Stimulated activated effector memory CD8-positive, alpha-beta T cell treated with anti-CD3 and anti-CD28 coated beads, Interleukin-12 subunit alpha, Interleukin-12 subunit beta, amount 100 ng/mL, for 72 hours (primary cell): ENCODE measurements at regions not wholly inside any gene's neighbourhood (a gene's known extent, or its start where the extent isn't known, plus 50 kb on each side); places are given as distances from the start of the nearest gene placed in this dataset.
"Not testable (repeated sequence)": the region's sequence is repeated elsewhere in the genome, so short reads cannot be mapped to it uniquely, and the experiment has no call there.

ENCODE experiments used
- ATAC-seq: fragments of 150-1000 bp; cut with Tn5 transposase; 2 replicates; pipeline ENCODE4 v1.10.0; 2021
- DNase-seq, 2 donors: peaks; one replicate each; pipeline ENCODE4 v3.0.0; 2021 to 2022; ENCODE audit warnings: low spot score in 2 of 2
- H3K27ac Mint-ChIP-seq: one replicate; pipeline ENCODE4 v1.8.0; 2022; ENCODE audit warnings: mild to moderate bottlenecking, mixed read lengths
- H3K36me3 Mint-ChIP-seq: one replicate; pipeline ENCODE4 v1.8.0; 2022; ENCODE audit warnings: mild to moderate bottlenecking, mixed read lengths
- H3K4me1 Mint-ChIP-seq: one replicate; pipeline ENCODE4 v1.8.0; 2022; ENCODE audit warnings: mixed read lengths
- H3K4me3 Mint-ChIP-seq: one replicate; pipeline ENCODE4 v1.8.0; 2022; ENCODE audit warnings: mild to moderate bottlenecking, mixed read lengths
- H3K9me3 Mint-ChIP-seq: one replicate; pipeline ENCODE4 v1.8.0; 2022; ENCODE audit warnings: mixed read lengths

DNA sequence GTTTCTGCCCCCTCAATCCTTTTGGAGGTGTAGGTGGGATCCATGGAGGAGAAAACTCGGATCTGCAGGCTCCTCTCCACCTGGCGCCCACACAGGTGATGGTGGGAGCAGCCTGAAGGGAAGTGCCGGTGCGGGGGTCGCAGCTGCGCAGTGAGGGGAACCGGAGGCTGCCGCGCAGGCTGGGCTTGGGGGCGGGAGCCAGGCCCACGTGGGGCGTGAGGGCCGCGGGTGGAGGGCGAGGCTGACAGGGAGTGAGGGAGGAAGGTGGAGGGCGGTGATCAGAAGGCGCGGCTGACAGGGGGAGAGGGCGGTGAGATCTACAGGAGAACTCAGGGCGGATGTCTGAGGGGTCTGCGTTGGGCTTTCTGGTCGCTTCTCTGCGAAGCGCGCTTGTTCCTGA lies 414.7 kb upstream of the NPAP1 start:
- not testable (repeated sequence) for H3K9me3 Mint-ChIP-seq, H3K27ac Mint-ChIP-seq, H3K4me1 Mint-ChIP-seq, DNase-seq, ATAC-seq, H3K36me3 Mint-ChIP-seq, H3K4me3 Mint-ChIP-seq

DNA sequence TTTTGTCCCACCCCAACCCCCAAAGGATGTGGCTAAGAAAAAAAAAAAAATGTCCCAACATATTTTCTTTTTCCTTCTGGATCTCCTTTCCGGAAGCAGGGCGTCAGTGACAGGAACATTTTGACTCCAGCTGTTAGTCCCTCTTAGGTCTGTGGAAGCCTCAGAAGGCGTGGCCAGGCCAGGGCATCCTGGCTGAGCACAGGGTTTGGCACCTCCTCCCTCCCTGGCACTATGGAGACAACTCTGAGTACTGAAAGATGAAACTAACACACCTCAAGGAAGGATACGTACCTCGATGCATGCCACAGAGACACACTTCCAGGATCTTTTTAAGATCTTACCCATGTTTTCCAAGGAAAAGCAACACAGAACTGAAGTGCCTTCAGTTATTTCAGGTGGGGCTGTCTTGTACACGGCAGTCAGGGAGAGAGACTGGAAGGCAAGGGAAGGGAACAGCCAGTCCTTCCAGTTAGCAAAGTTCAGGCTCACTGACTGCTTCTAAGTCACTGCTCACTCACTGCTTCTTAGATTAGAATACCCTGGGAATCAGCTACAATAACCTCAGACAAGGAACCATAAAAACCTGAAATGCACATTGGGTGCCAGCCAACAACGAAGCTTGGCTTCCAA lies 406.9 kb upstream of the NPAP1 start:
- H3K9me3 Mint-ChIP-seq, DNase-seq, ATAC-seq, H3K27ac Mint-ChIP-seq, H3K4me1 Mint-ChIP-seq, H3K36me3 Mint-ChIP-seq, H3K4me3 Mint-ChIP-seq: not testable (repeated sequence)

DNA sequence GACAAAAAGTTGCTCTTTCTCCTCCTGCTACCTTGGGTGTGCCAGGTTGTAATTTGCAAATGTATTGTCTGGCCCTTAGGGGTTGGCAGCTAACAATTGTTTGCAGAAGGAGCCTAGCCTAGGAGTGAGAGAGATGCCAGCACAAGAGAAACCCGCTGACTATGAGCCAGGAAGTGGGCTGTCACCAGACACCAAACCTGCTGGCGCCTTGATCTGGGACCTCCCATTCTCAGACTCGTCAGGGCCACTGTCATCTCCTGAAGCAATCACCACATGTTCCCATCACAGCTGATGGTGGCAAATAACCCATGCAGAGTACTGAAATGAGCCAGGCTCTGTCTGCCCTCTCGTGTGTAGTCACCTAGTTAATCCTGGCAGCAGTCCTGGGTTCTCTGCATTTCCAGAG lies 406.4 kb upstream of the NPAP1 start:
- Mint-ChIP-seq H3K27ac (no peak overlapping the region), H3K36me3 (no peaks in the 10 kb centered on the region), H3K4me3 (no peak overlapping the region), H3K9me3 (peaks cover 10% of the 10 kb centered on the region), H3K4me1 (no peaks in the 10 kb centered on the region)
- no peak for DNase-seq
- ATAC-seq: no peak

DNA sequence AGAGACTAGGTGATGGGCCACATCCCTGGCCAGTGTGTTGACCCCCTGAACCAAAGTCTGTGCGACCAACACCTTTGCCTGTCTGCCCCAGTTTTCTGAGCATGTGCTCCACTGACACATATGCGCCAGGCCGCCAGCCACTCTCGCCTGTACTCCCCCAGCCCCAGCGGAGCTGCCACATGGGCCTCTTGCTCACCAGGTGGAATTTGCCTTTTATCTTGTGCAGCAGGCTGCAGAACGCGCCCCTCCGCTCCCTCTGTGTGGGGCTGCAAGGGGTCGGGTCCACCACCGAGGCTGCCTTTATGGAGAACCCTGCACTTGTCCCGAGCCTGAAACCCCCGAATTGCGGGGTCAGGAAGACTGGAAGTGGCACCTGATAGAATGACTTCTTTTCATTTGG lies 405.7 kb upstream of the NPAP1 start:
- Mint-ChIP-seq H3K4me1 (no peaks in the 10 kb centered on the region), H3K9me3 (peaks cover 10% of the 10 kb centered on the region), H3K4me3 (no peak overlapping the region), H3K36me3 (no peaks in the 10 kb centered on the region), H3K27ac (no peak overlapping the region)
- DNase-seq (no peak), ATAC-seq (no peak)

DNA sequence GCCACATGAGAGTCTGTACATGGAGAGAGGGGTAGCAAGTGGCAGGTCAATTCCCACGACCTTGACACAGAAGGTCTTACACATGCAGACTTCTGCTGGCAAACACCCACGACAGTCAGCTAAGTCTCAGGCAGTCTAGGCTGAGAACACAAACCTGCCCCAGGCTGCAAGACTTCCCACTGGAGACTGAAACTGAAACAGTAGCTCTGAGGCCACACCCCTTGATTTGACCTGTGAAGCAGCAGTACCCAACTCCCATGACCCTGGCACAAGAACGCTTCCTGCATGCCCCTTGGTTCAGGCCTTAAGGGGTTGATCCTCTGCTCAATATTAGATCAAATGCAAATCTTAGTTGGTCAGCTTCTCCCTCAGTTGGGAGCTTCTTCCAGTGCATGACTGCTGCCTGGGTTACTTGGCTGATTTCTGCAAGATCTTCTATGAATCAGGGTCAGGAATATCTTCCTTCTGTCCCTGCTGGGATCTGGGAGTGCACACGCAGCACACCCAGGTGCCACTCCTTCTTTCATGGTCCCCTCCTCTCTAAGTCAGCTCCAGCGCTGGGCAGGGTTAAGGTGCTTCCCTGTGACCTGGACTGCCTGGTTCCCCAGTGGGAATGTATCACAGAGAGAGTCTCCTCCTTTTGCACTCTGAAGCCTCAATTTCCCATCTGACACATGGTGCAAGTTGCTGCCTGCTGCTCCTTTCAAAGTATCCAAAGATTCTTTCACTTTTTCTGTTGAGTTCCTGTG lies 403.9 kb upstream of the NPAP1 start:
- not testable (repeated sequence) for H3K4me3 Mint-ChIP-seq, ATAC-seq, H3K27ac Mint-ChIP-seq, H3K4me1 Mint-ChIP-seq, DNase-seq, H3K36me3 Mint-ChIP-seq
- peaks cover 14% of the 10 kb centered on the region for H3K9me3 Mint-ChIP-seq

DNA sequence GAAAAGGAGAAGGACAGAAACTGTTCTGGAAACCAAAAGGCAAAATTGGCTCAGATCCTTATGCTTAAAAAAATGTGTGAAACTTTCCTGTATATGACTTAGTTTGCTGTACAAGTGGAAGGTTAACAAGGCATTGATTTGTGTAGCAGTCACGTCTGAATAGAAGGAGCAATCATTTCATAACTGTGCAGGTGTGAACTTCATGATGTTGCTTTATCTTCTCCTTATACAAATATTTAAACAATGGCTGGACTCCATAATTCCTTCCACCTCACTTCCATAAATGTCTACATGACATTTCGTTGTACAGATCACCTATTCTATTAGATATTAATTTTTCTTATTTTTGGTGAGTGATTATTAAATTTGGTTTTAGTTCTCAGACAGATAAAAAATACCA lies 382.7 kb upstream of the NPAP1 start:
- Mint-ChIP-seq H3K9me3 (peaks cover 2% of the 10 kb centered on the region), H3K27ac (no peak overlapping the region), H3K4me1 (no peaks in the 10 kb centered on the region), H3K36me3 (no peaks in the 10 kb centered on the region), H3K4me3 (no peak overlapping the region)
- ATAC-seq (no peak), DNase-seq (no peak)

DNA sequence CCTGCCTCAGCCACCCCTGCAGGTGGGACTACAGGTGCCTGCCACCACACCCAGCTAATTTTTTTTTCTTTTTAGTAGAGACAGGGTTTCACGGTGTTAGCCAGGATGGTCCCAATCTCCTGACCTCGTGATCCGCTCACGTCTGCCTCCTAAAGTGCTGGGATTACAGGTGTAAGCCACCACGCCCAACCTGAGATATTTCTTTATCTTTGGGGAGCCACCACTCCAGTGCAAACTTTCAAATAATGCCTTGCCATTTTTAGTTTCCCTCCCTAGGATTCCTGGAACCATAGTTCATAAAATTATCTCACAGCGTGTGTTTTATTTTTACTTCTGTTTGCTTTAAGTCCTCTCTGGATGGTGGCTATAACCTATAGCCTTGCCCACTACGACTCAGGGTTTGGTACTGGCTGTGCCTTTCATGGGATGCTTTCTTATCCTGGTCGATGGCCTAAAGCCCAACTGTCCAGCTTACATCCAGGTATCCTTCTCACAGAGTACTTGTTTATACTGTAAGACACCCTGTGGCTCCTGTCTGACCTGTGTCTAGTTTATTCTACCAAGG lies 374.7 kb upstream of the NPAP1 start:
- ATAC-seq, H3K27ac Mint-ChIP-seq, H3K36me3 Mint-ChIP-seq: not testable (repeated sequence)

DNA sequence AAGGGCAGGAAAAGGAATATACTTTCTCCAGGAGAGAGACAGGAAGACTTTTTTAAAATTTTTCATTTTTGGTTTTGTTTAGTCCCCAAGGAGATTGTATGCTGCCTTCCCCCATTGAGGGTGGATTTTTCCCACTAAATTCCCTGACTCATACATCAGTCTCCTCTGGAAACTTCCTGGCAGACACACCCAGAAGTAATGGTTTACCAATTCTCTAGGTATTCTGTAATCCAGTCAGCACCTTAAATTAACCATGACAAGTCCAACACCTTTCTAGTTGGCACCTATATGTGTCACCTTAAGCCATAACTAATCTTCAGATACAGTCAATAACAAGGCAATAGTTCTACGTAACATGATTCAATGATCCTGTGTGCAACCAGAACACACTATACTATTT lies 373.6 kb upstream of the NPAP1 start:
- H3K9me3 Mint-ChIP-seq, H3K4me1 Mint-ChIP-seq: not testable (repeated sequence)

More for the DNA sequence above, 374.7 kb upstream of the NPAP1 start:
- H3K9me3 Mint-ChIP-seq, DNase-seq, H3K4me3 Mint-ChIP-seq, H3K4me1 Mint-ChIP-seq: not testable (repeated sequence)

DNA sequence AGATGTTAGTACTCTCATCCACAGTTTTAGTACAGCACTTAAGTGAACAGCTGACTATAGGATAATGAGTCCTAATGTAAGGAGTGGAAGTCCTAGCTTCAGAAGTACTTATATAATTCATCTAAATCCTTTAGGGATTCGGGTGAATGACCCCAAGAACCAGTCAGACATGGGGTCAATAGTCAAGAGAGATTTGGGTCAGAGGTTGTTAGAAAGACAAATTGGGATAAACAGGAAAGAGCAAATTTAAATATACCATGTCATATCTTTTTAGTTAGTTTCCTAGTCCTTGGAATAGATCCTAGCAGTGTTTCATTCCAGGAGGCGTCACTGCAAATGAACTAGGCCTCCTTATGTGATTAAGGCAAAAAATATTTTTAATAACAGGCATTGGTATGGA lies 370.8 kb upstream of the NPAP1 start:
- not testable (repeated sequence) for H3K9me3 Mint-ChIP-seq, DNase-seq, ATAC-seq, H3K4me3 Mint-ChIP-seq, H3K27ac Mint-ChIP-seq, H3K4me1 Mint-ChIP-seq, H3K36me3 Mint-ChIP-seq

More for the DNA sequence above, 373.6 kb upstream of the NPAP1 start:
- not testable (repeated sequence) for H3K4me3 Mint-ChIP-seq, H3K27ac Mint-ChIP-seq, DNase-seq, H3K36me3 Mint-ChIP-seq, ATAC-seq

DNA sequence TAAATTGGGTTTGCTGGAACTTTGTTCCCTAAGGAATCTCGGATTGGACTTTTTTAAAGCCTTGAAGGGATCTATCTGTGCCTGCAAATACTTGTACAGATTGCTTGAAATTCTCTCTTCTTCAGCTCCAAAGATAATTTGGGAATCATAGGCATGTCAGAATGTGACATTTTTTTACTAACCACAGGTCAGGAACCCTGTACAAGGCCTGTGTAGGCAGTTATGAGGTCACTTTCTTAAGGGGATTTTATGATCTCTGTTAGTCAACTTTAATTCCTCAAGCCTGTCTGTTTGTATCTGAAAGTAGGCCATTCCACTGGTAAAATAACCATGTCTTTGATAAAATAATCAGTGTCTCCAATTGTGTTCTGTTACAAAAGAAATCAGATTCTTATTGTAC lies 369.9 kb upstream of the NPAP1 start:
- H3K27ac Mint-ChIP-seq, H3K4me3 Mint-ChIP-seq, ATAC-seq, H3K36me3 Mint-ChIP-seq, H3K4me1 Mint-ChIP-seq, DNase-seq, H3K9me3 Mint-ChIP-seq: not testable (repeated sequence)

DNA sequence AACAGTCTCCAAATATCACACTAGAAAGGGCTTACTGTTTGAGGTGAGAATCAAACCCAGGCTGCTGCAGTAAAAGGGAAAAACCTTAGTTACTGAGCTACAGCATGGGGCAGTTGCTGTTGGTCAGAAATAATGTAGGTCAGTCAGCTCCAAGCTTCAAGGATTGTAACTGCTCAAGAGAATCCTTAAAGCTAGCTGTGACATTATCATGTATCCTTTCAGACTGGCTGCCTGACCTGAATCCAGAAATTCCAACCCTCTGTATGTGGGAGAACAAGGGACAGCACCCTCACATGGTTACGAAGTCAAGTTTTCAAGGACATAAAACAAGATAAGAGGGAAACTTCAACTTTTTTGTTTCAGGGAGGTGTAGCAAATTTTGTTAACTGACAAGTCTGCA lies 365.9 kb upstream of the NPAP1 start:
- not testable (repeated sequence) for H3K4me3 Mint-ChIP-seq, DNase-seq, H3K9me3 Mint-ChIP-seq, ATAC-seq, H3K27ac Mint-ChIP-seq, H3K36me3 Mint-ChIP-seq, H3K4me1 Mint-ChIP-seq

DNA sequence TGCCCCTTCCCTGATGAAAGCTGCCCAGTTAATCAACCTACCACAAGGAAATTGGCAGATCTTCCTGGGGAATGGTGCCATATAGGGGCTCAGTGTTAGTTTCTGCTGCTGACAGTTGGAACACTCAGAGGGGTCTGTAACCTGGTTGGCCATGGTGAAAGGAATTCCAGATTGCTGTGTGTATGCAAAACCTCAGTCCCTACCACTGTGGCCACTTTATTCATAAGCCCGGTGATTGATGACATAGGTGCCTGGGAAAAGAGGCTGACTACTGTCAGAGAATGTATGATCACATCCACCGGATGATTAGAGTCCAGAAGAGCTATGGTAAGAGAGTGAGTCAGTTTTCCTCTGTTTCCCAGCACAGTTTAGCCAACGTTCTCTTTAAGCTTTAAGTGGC lies 363.9 kb upstream of the NPAP1 start:
- H3K36me3 Mint-ChIP-seq, H3K9me3 Mint-ChIP-seq, H3K27ac Mint-ChIP-seq, ATAC-seq, H3K4me3 Mint-ChIP-seq, DNase-seq, H3K4me1 Mint-ChIP-seq: not testable (repeated sequence)

DNA sequence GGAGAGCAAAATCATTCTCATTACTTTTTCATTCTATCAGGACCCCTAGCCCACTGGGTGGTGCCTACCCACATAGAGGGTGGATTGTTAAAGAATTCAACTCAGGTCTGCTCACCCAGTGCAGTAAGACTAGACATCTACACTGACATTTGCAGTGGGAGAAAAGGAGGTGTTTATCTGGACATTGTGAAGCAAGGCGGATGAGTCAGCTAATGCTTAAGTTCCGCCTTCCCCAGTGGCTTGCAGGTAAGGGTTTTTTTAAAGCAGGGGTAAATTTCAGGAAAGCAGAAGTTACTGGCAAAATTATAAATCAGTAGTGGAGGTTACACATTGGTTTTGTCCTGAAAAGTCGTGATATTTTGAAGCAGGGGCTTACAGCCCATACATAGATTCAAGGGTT lies 359.2 kb upstream of the NPAP1 start:
- H3K4me1 Mint-ChIP-seq, ATAC-seq, H3K36me3 Mint-ChIP-seq, H3K4me3 Mint-ChIP-seq, DNase-seq, H3K27ac Mint-ChIP-seq, H3K9me3 Mint-ChIP-seq: not testable (repeated sequence)

DNA sequence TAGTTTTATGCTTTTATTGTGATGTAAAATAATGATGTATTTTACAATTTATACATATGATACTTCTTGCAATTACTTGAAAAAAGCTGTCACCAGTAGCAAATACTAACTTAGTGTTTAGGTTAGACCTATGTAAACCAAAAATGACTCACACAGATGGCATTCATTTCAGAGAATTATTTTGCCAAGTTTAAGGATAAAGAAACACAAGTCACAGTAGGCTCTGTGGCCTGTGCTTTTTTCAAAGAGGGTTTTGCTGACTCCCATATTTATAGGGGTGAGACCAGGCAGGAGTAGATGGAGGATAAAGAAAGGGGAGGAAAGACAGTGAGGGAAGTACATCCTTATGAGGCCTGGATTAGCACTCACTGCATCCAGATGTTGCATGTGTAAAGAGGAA lies 356.6 kb upstream of the NPAP1 start:
- H3K27ac Mint-ChIP-seq: no peak overlapping the region
- DNase-seq: no peak
- no peak overlapping the region for H3K4me3 Mint-ChIP-seq
- ATAC-seq: no peak
- no peaks in the 10 kb centered on the region for H3K4me1 Mint-ChIP-seq
- H3K9me3 Mint-ChIP-seq: peaks cover 8% of the 10 kb centered on the region
- H3K36me3 Mint-ChIP-seq: no peaks in the 10 kb centered on the region

DNA sequence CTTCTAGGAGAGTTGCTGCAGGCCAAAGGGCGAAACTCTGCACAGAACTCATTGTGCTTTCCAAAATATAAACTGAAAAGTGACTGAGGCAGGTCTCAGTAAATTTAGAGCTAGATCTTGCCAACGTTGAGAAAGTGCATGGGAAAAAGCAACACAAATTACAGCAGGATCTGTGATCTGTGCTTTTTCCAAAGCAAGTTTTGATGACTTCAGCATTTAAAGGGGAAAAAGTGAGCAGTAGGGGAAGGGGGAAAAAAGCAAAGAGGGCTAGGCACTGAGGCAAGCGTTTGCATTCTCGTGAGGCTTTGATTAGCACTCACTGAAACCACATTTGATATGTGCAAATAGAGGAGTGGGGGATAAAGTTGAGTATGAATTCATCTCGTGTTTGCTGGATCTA lies 351.5 kb upstream of the NPAP1 start:
- H3K27ac Mint-ChIP-seq, H3K4me1 Mint-ChIP-seq, H3K36me3 Mint-ChIP-seq, DNase-seq, H3K4me3 Mint-ChIP-seq, ATAC-seq: not testable (repeated sequence)
- H3K9me3 Mint-ChIP-seq: peaks cover 12% of the 10 kb centered on the region

DNA sequence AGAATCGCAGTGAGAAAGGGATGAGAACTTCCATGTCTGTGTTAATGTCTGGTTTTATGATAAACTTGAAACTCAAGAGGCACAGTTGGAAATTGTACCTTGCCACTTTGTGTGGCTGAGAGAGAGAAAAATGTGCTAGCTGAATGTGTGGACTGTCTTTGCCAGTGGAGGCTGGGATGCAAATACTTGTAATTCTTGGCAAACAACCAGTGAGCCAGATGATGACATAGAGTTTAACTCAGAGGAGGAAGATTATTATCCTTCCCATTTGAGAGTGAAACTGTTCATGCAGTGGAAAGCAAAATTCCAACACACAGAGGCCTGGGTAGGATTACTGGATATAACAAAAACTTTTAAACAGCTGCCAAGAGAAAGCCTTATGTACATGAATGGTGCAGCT lies 349.1 kb upstream of the NPAP1 start:
- not testable (repeated sequence) for H3K4me3 Mint-ChIP-seq, DNase-seq, H3K36me3 Mint-ChIP-seq, ATAC-seq, H3K4me1 Mint-ChIP-seq, H3K27ac Mint-ChIP-seq
- H3K9me3 Mint-ChIP-seq: peaks cover 12% of the 10 kb centered on the region
